ENCODE measurements at regions not wholly inside any gene's neighbourhood (a gene's known extent, or its start where the extent isn't known, plus 50 kb on each side); places are given as distances from the start of the nearest gene placed in this dataset.

DNA sequence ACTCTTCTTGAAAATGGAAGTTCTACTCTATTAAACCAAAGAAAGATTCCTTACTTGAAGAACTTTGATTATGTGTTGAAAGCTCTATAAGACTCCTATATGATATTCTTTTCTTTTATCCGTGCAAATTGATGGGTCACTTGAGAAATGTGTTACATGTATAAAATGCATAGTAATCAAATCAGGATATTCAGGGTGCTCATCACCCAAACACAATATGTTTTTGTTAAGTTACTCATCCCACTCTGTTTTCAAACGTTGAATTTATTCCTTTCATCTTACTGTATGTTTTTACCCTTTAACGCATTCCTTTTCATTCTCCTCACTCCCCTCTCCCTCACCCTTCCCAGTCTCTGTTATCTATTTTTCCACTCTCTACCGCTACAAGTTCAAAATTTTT is 305.5 kb upstream of the KYNU start (continued):
- TF ChIP-seq, protein P1, sequence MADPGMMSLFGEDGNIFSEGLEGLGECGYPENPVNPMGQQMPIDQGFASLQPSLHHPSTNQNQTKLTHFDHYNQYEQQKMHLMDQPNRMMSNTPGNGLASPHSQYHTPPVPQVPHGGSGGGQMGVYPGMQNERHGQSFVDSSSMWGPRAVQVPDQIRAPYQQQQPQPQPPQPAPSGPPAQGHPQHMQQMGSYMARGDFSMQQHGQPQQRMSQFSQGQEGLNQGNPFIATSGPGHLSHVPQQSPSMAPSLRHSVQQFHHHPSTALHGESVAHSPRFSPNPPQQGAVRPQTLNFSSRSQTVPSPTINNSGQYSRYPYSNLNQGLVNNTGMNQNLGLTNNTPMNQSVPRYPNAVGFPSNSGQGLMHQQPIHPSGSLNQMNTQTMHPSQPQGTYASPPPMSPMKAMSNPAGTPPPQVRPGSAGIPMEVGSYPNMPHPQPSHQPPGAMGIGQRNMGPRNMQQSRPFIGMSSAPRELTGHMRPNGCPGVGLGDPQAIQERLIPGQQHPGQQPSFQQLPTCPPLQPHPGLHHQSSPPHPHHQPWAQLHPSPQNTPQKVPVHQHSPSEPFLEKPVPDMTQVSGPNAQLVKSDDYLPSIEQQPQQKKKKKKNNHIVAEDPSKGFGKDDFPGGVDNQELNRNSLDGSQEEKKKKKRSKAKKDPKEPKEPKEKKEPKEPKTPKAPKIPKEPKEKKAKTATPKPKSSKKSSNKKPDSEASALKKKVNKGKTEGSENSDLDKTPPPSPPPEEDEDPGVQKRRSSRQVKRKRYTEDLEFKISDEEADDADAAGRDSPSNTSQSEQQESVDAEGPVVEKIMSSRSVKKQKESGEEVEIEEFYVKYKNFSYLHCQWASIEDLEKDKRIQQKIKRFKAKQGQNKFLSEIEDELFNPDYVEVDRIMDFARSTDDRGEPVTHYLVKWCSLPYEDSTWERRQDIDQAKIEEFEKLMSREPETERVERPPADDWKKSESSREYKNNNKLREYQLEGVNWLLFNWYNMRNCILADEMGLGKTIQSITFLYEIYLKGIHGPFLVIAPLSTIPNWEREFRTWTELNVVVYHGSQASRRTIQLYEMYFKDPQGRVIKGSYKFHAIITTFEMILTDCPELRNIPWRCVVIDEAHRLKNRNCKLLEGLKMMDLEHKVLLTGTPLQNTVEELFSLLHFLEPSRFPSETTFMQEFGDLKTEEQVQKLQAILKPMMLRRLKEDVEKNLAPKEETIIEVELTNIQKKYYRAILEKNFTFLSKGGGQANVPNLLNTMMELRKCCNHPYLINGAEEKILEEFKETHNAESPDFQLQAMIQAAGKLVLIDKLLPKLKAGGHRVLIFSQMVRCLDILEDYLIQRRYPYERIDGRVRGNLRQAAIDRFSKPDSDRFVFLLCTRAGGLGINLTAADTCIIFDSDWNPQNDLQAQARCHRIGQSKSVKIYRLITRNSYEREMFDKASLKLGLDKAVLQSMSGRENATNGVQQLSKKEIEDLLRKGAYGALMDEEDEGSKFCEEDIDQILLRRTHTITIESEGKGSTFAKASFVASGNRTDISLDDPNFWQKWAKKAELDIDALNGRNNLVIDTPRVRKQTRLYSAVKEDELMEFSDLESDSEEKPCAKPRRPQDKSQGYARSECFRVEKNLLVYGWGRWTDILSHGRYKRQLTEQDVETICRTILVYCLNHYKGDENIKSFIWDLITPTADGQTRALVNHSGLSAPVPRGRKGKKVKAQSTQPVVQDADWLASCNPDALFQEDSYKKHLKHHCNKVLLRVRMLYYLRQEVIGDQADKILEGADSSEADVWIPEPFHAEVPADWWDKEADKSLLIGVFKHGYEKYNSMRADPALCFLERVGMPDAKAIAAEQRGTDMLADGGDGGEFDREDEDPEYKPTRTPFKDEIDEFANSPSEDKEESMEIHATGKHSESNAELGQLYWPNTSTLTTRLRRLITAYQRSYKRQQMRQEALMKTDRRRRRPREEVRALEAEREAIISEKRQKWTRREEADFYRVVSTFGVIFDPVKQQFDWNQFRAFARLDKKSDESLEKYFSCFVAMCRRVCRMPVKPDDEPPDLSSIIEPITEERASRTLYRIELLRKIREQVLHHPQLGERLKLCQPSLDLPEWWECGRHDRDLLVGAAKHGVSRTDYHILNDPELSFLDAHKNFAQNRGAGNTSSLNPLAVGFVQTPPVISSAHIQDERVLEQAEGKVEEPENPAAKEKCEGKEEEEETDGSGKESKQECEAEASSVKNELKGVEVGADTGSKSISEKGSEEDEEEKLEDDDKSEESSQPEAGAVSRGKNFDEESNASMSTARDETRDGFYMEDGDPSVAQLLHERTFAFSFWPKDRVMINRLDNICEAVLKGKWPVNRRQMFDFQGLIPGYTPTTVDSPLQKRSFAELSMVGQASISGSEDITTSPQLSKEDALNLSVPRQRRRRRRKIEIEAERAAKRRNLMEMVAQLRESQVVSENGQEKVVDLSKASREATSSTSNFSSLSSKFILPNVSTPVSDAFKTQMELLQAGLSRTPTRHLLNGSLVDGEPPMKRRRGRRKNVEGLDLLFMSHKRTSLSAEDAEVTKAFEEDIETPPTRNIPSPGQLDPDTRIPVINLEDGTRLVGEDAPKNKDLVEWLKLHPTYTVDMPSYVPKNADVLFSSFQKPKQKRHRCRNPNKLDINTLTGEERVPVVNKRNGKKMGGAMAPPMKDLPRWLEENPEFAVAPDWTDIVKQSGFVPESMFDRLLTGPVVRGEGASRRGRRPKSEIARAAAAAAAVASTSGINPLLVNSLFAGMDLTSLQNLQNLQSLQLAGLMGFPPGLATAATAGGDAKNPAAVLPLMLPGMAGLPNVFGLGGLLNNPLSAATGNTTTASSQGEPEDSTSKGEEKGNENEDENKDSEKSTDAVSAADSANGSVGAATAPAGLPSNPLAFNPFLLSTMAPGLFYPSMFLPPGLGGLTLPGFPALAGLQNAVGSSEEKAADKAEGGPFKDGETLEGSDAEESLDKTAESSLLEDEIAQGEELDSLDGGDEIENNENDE (IDR thresholded peaks at IDR 0.05; ENCODE audit: insufficient replicate concordance, low read length) = no peak
- TF ChIP-seq POU5F1 (IDR thresholded peaks at IDR 0.05; ENCODE audit: low read depth, low read length) (no peak), ASH2L (IDR thresholded peaks at IDR 0.05; ENCODE audit: low read length) (no peak), HDAC2 (IDR thresholded peaks at IDR 0.05; ENCODE audit: borderline replicate concordance in 1 of 2, low read depth in 2 of 2, low read length in 2 of 2) (no peak), SRF (IDR thresholded peaks at IDR 0.05; ENCODE audit: low read depth, low read length) (no peak), RXRA (IDR thresholded peaks at IDR 0.05; ENCODE audit: insufficient read depth, low read depth, low read length) (no peak), JUND (IDR thresholded peaks at IDR 0.05; ENCODE audit: low read length) (no peak), TAF7 (optimal IDR thresholded peaks at IDR 0.05; ENCODE audit: borderline replicate concordance, low read depth, low read length) (no peak), TBP (IDR thresholded peaks at IDR 0.05; ENCODE audit: low read depth, low read length) (no peak)

All from H1 (cell line).